PC-9 (cell line): ENCODE measurements at regions not wholly inside any gene's neighbourhood (a gene's known extent, or its start where the extent isn't known, plus 50 kb on each side); places are given as distances from the start of the nearest gene placed in this dataset.
"Not testable (repeated sequence)": the region's sequence is repeated elsewhere in the genome, so short reads cannot be mapped to it uniquely, and the experiment has no call there.

Source experiments
- BruUV-seq: library from RNA; stranded (reverse); fragments of 400-500 nt; replicated peaks from 2 replicates; lab custom pipeline; 2021; lab: Mats Ljungman, UMichigan
- CTCF ChIA-PET: fragments of 300-600 bp; sonication (Branson Sonifier 250); formaldehyde crosslinking; loops from one replicate; lab custom pipeline; 2022; ENCODE audit warnings: antibody characterized with exemption; lab: Charles Lee
- POLR2A ChIA-PET: fragments of 300-600 bp; sonication (Branson Sonifier 250); formaldehyde crosslinking; loops from one replicate; lab custom pipeline; 2022; ENCODE audit warnings: antibody characterized with exemption; ENCODE audit not compliant: unreplicated experiment; lab: Charles Lee
- DNase-seq, 2 experiments: peaks; one replicate each; pipeline versions ENCODE4 v3.0.0 to v3.0.0-alpha.2; 2015 to 2022; ENCODE audit warnings: mixed read lengths in 1 of 2
- H2AFZ ChIP-seq: fragments of 200-600 bp; sonication (generic); 2 replicates; pipeline ENCODE4 v1.8.1; 2017; ENCODE audit warnings: antibody characterized with exemption
- H3F3A ChIP-seq: fragments of 200-600 bp; sonication (generic); 2 replicates; pipeline ENCODE4 v1.8.1; 2017; ENCODE audit warnings: antibody characterized with exemption, mild to moderate bottlenecking, low read depth; ENCODE audit not compliant: insufficient read depth
- H3K27ac ChIP-seq: fragments of 200-600 bp; sonication (generic); 2 replicates; pipeline ENCODE4 v1.6.1; 2016; ENCODE audit warnings: mixed run types
- H3K27me3 ChIP-seq: fragments of 200-600 bp; sonication (generic); 2 replicates; pipeline ENCODE4 v1.6.1; 2016; ENCODE audit warnings: low read depth, mixed run types; ENCODE audit not compliant: insufficient read depth
- H3K36me3 ChIP-seq: fragments of 200-600 bp; sonication (generic); 2 replicates; pipeline ENCODE4 v1.6.1; 2016; ENCODE audit warnings: low read depth, mixed run types
- H3K4me1 ChIP-seq: fragments of 200-600 bp; sonication (generic); replicated peaks from 2 replicates; pipeline ENCODE4 v1.6.1; 2016; ENCODE audit warnings: mixed run types; ENCODE audit not compliant: insufficient read depth
- H3K4me2 ChIP-seq: fragments of 200-600 bp; sonication (generic); 2 replicates; pipeline ENCODE4 v1.6.1; 2017; ENCODE audit warnings: mixed run types
- H3K4me3 ChIP-seq: fragments of 200-600 bp; sonication (generic); 2 replicates; pipeline ENCODE4 v1.6.1; 2016; ENCODE audit warnings: mixed run types
- H3K79me2 ChIP-seq: fragments of 200-600 bp; sonication (generic); 2 replicates; pipeline ENCODE4 v1.6.1; 2017; ENCODE audit warnings: low read depth, mixed run types
- H3K9me2 ChIP-seq: fragments of 200-600 bp; sonication (generic); 2 replicates; pipeline ENCODE4 v1.8.1; 2017; ENCODE audit warnings: mild to moderate bottlenecking; ENCODE audit not compliant: insufficient read depth
- H3K9me3 ChIP-seq: fragments of 200-600 bp; sonication (generic); 2 replicates; pipeline ENCODE4 v1.8.1; 2016; ENCODE audit warnings: low read depth; ENCODE audit not compliant: insufficient read depth
- H4K20me1 ChIP-seq: fragments of 200-600 bp; sonication (generic); 2 replicates; pipeline ENCODE4 v1.8.1; 2017; ENCODE audit not compliant: insufficient read depth
- CTCF ChIP-seq: fragments of 200-600 bp; sonication (generic); conservative IDR thresholded peaks from 2 replicates; pipeline ENCODE4 v1.6.1; 2017; ENCODE audit warnings: mixed run types, antibody characterized with exemption, mild to moderate bottlenecking, moderate library complexity
- EZH2 ChIP-seq: fragments of 200-600 bp; sonication (generic); IDR thresholded peaks from 2 replicates; pipeline ENCODE4 v1.8.0; 2017; ENCODE audit warnings: antibody characterized with exemption, low read depth
- intact Hi-C: fragments of 100-400 bp; cut with micrococcal nuclease; formaldehyde crosslinking; loops from one replicate; pipeline ENCODE4 v1.10.0; 2022; ENCODE audit not compliant: unreplicated experiment

GRCh38 chr14:45558183-45558582 lies 305.2 kb upstream of the MIS18BP1 start:
- Histone ChIP-seq H3F3A (no peaks in the 10 kb centered on the region), H2AFZ (no peak overlapping the region), H3K27ac (no peak overlapping the region), H3K9me2 (no peaks in the 10 kb centered on the region), H3K9me3 (no peaks in the 10 kb centered on the region), H3K4me3 (no peak overlapping the region), H4K20me1 (no peaks in the 10 kb centered on the region), H3K27me3 (no peaks in the 10 kb centered on the region), H3K79me2 (no peaks in the 10 kb centered on the region), H3K4me1 (no peaks in the 10 kb centered on the region), H3K36me3 (no peaks in the 10 kb centered on the region), H3K4me2 (no peak overlapping the region)
- DNase-seq, result no peak
- ChIA-PET CTCF (no interaction called here), POLR2A (no interaction called here)
- intact Hi-C loops, result no loop called here
- no TSS peak for BruUV-seq
- TF ChIP-seq CTCF, result no peak
- TF ChIP-seq EZH2, result no peak

GRCh38 chr14:45553981-45554380 lies 301.0 kb upstream of the MIS18BP1 start:
- no peak overlapping the region for H2AFZ ChIP-seq
- no peaks in the 10 kb centered on the region for H3K27me3 ChIP-seq
- H3K79me2 ChIP-seq, result no peaks in the 10 kb centered on the region
- no peaks in the 10 kb centered on the region for H3K9me3 ChIP-seq
- ChIA-PET POLR2A (interaction anchor here (0.6 kb wide), 1 partner anchor 45 kb away, joined by 5 read pairs; no protein-coding TSS in a partner anchor), CTCF (no interaction called here)
- H3K27ac ChIP-seq, result no peak overlapping the region
- no peaks in the 10 kb centered on the region for H3K4me1 ChIP-seq
- H3K36me3 ChIP-seq, result no peaks in the 10 kb centered on the region
- no peak for DNase-seq
- H3K9me2 ChIP-seq, result no peaks in the 10 kb centered on the region
- no TSS peak for BruUV-seq
- no peak overlapping the region for H3K4me3 ChIP-seq
- H3K4me2 ChIP-seq, result no peak overlapping the region
- intact Hi-C loops, result no loop called here
- no peaks in the 10 kb centered on the region for H4K20me1 ChIP-seq
- TF ChIP-seq CTCF (no peak), EZH2 (no peak)
- no peaks in the 10 kb centered on the region for H3F3A ChIP-seq

- H3K36me3 ChIP-seq, H3K9me3 ChIP-seq, POLR2A ChIA-PET, H3K27me3 ChIP-seq, H3K4me1 ChIP-seq, H3F3A ChIP-seq, BruUV-seq, CTCF ChIA-PET, H3K79me2 ChIP-seq, intact Hi-C loops, H3K9me2 ChIP-seq, H3K27ac ChIP-seq, H4K20me1 ChIP-seq: not testable (repeated sequence)
- Histone ChIP-seq H3K4me2 (peak overlapping the region; percentile 65), H3K4me3 (peak overlapping the region; percentile 44; the same call in 1 of the 2 replicates), H2AFZ (peak overlapping the region; percentile 66; the same call in 1 of the 2 replicates)
- DNase-seq, result peak in 1 of 2 experiments; percentile 56
Observed at GRCh38 chr14:45551240-45551820, 298.3 kb upstream of the MIS18BP1 start.

GRCh38 chr14:45531022-45531421 lies 278.0 kb upstream of the MIS18BP1 start:
- no peaks in the 10 kb centered on the region for H3K9me3 ChIP-seq
- ChIA-PET CTCF (no interaction called here), POLR2A (no interaction called here)
- H3K27ac ChIP-seq, result no peak overlapping the region
- no peak for DNase-seq
- no peaks in the 10 kb centered on the region for H3K36me3 ChIP-seq
- intact Hi-C loops, result no loop called here
- no peaks in the 10 kb centered on the region for H4K20me1 ChIP-seq
- no peak overlapping the region for H2AFZ ChIP-seq
- TF ChIP-seq CTCF (no peak), EZH2 (no peak)
- H3K27me3 ChIP-seq, result no peaks in the 10 kb centered on the region
- no peak overlapping the region for H3K4me2 ChIP-seq
- H3F3A ChIP-seq, result no peaks in the 10 kb centered on the region
- no peaks in the 10 kb centered on the region for H3K79me2 ChIP-seq
- H3K9me2 ChIP-seq, result no peaks in the 10 kb centered on the region
- peaks cover 4% of the 10 kb centered on the region; the same call in 1 of the 2 replicates for H3K4me1 ChIP-seq
- no TSS peak for BruUV-seq
- no peak overlapping the region for H3K4me3 ChIP-seq
